HG03565 (cell line): ENCODE measurements at regions not wholly inside any gene's neighbourhood (a gene's known extent, or its start where the extent isn't known, plus 50 kb on each side); places are given as distances from the start of the nearest gene placed in this dataset.

Source experiments
- ATAC-seq: cut with Tn5 transposase; IDR thresholded peaks from one replicate; pipeline ENCODE4 v1.9.1; 2021; ENCODE audit warnings: mild to moderate bottlenecking, moderate library complexity; ENCODE audit not compliant: unreplicated experiment

DNA sequence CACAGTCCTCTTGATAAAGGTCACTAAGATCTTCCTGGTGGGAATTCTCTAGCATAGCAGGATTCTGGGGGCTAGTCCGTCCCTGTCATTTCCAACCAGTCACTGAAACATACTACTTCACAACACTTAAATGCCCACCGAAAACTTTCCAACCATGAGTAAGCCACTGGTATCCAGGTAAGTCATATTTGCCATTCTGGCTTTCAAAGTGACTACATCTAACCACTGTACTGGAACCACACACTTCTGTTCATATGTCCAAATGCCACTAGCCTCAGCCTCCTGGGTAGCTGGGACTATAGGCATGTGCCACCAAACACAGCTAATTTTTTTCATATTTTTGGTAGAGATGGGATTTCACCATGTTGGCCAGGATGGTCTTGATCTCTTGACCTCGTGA lies 64.3 kb upstream of the VANGL1 start:
- ATAC-seq: no peak

DNA sequence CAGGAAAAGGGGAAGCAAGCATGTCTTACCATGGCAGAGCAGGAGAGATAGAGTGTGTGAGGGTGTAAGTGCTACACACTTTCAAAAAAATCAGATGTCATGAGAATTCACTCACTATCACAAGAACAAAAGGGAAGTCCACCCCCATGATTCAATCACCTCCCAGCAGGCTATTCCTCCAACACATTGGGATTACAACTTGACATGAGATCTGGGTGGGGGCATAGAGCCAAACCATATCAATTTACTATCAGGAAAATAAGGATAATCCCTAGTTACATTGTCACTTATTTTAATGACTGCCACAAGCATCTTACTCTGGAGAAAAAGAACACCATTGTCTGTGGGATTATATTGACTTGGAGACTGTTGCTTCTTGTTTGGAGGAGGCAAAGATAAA lies 66.1 kb upstream of the VANGL1 start:
- no peak for ATAC-seq

DNA sequence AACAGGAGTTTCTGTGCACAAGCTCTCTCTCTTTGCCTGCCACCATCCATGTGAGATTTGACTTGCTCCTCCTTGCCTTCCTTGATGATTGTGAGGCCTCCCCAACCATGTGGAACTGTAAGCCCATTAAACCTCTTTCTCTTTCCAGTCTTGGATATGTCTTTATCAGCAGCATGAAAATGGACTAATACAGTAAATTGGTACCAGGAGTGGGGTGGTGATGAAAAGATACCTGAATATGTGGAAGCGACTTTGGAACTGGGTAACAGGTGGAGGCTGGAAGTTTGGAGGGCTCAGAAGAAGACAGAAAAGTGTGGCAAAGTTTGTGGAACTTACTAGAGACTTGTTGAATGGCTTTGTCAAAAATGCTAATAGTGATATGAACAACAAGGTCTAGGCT lies 69.1 kb upstream of the VANGL1 start:
- no peak for ATAC-seq

DNA sequence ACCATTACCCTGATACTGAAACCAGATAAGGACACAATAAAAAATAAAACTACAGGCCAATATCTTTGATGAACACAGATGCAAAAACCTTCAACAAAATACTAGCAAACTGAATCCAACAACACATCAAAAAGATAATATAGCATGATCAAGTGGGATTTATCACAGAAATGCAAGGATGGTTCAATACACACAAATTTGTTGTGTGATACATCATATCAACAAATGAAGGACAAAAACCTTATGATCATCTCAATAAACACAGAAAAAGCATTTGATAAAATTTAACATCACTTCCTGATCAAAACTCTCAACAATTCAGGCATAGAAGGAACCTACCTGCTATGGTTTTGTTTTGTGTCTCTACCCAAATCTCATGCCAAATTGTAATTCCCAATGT lies 74.3 kb upstream of the VANGL1 start:
- no peak for ATAC-seq

DNA sequence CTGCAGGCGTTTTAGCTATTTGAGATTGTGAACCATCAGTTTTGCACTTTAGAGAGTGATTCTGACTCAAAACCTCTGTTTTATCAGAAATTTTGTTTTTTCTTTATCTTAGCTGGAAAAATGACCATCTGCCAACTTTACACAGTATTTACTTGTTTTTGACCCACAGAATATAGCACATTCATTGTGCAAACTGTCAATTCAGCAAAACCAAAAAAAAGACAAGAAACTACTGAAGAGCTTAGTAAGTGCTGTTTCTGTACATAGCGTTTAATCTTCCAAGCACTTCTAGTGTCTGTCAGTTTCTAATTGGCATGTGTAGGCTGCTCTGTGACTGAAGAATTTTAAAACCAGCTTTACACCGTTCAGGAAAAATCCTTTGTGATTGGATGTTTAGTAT lies 76.0 kb upstream of the VANGL1 start:
- ATAC-seq: no peak

DNA sequence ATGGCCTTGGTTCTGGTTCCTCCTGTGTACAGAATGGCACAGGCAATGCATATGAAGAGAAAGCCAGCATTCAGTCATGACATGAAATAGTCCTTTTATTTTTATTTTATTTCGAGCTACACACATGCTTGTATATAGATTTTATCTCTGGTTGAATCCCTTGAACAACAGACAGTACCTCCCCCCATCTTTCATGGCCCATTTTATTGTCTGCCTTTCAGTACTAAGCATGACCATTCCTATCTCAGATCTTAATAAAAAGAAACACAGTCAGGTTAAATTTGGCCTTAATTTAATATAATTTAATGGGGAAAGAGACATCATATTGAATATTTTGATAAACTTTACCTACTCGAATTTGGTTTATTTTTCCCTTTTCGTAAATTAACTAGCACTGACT lies 76.4 kb upstream of the VANGL1 start:
- no peak for ATAC-seq

DNA sequence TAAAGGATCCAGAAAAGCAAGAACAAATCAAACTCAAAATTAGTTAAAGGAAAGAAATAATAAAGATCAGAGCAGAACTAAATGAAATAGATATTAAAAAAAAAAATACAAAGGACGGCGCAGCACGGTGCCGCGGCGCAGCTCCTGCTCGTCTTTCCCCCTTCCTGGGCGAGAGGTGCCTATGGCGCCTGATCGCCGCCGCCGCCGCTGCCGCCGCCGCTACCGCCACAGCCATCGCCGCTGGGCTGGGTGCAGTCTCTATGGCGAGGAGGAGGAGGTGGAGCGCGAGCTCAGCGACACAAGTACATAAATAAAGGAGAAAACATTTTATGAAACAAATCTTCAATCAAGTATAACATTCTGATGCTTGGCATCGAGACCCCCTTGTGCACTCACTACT lies 77.6 kb upstream of the VANGL1 start:
- ATAC-seq: no peak

DNA sequence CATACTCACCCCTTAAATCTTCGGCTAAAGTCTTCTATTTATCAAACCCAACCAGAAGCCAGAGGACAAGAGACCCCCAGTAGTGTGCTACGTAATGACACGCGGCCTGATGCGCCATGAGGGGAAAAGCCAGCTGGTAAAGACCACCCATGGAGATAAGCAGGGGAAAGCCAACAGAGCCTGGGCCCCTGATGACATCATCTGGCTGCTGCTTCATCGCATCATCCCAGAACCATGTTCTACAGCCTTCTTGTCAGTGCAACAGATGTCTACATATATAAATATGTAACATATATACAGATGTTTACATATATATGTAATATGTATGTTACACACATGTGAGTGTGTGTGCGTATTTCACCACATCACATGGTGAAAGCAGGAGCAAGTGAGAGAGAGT lies 81.7 kb upstream of the VANGL1 start:
- ATAC-seq: no peak

DNA sequence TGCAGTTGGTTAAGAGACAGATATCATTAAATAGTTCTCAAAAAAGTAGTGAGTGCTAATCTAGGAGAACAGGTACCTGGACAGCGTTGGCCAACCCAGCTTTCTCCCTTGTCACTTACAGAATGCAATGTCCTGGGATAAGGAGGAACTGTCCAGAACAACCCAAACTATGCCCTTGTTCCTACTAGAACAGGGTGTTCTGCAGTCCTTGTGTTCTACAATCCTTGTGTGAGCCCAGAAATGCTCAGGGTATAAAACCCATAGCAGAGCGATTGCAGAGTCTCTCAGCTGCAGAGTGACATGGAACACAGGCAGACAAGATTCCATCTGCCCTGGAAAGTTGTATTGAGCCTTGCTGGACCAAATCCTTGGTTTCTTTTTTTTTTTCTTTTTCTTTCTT lies 83.5 kb upstream of the VANGL1 start:
- no peak for ATAC-seq

DNA sequence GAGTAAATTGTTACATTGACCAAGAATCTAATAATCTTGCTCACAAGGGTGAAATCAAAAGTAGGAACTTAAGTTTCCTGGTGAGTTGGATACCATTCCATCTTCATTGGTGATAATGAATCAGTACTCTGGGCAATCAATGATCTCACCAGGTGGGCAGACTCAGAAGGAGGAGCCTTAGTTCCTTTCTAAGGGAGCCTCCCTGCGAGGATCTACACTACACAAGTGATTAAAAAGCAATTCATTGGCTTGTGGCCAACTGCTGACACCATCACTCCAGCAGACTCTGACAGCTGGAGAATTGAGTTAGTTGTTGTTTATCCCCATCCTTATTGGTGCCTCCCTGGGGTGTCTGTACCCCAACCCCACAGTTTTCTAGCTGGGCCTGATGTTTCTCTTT lies 84.1 kb upstream of the VANGL1 start:
- no peak for ATAC-seq

DNA sequence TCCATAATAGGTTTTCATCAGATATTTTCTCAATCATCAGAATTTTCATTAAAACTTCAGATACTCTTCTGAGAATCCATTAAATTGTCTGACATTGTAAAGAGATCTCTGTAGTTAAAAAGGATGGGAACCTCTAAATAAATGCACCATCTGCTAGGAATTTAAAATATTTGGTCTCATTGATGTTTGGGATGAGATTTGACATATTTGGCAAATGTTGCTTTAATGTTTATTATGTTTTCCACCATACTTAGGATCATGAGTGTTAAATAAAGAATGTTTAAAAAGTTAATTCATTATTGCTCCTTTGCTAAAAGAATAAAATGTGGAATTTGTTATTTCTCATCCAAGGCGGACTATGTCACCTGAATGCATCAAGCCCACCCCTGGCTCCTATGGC lies 85.5 kb upstream of the VANGL1 start:
- no peak for ATAC-seq

DNA sequence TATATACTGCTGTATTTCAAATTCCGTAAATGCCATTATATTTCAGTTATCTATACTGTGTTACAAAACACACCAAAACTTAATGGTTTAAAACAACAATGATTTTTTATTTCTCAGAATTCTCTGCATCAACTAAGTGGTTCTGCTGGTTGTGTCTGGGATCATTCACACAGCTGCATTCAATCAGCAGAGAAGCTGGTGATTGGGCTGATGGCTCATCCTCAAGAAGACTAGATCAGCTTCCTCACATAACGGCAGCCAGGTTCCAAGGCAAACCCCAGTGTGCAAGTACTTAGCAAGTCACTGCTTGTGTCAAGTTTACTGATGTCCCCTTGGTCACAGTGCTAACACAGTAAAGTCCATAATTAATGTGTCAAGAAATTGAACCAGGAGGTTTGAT lies 86.3 kb upstream of the VANGL1 start:
- no peak for ATAC-seq

DNA sequence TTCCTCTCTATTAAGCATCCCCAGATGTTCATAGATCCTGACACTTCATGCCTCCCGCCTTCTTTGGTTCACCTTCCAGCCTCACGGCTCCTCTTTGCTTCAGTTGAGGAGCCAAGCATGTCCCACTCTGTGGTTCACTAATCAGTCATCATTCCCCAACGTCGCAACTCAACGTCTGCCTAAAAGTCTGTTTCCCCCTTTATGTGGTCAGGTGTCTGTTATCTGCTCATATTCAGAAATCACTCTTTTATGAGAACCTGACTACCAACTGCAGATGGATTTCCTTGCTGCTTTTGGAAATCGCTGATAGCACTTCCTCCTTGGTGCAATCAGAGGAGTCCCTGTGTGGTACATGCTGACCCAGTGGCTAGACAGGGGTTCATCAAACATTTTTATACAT lies 94.1 kb upstream of the VANGL1 start:
- ATAC-seq: no peak

DNA sequence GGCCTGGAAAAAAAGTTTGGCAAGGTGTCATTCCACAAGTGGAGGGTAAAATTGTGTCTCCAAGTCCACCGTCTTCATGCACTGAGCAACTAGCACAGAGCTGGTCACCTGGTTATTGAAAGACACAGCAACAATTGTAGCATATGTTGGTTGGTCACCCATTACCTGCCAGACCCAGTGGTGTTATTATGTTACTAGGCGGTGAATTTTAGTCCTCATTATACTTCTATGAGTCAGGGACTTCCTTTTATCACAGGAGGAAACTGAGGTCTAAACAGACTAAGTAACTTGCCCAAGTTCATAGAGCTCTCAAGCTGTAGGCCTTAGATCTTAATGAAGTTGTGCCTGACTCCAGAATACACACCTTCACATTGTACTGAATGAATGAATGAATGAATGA lies 94.9 kb upstream of the VANGL1 start:
- ATAC-seq: no peak

DNA sequence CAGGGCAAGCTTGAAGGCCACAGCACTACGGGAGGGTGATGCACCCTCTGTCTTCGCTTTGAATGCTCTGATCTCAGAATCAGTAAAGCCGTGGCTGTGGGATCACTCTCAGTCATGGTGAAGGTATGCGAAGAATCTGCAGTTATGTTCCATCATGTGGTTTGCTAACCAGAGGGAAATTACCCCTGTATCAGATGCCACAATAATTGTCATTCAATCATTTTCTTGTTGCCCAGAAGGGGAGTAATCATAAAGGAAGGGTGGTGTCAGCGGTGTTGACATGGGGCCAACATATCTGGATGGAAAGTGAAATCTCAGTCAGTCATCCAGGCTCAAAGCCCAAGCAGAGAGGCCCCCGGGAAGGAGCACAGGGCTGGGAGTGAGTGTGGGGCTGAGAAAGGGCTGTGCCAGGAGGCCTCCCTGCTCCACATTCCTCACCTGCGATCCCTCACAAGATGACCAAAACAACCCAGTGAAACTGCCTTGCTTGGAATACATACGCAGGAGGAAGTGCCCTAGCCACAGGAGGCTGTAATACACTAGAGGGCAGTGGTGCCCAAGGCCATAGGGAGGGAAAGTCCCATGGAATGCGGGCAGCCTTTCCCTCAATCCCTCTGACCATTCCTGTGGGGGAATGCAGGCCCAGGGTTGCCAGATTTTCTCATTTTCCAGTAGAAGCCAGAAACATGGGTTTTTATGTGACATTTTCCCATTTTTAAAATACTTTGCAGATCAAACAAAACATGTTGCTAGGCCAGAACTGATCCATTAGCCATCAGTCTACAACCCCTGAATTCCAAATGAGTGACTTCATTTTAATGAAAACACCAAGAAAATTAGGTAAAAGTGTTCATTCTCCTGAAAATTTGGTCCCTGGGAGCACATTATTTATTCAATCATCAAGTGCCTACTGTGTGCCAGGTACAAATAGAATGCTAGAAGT lies 95.7 kb upstream of the VANGL1 start:
- ATAC-seq: no peak

DNA sequence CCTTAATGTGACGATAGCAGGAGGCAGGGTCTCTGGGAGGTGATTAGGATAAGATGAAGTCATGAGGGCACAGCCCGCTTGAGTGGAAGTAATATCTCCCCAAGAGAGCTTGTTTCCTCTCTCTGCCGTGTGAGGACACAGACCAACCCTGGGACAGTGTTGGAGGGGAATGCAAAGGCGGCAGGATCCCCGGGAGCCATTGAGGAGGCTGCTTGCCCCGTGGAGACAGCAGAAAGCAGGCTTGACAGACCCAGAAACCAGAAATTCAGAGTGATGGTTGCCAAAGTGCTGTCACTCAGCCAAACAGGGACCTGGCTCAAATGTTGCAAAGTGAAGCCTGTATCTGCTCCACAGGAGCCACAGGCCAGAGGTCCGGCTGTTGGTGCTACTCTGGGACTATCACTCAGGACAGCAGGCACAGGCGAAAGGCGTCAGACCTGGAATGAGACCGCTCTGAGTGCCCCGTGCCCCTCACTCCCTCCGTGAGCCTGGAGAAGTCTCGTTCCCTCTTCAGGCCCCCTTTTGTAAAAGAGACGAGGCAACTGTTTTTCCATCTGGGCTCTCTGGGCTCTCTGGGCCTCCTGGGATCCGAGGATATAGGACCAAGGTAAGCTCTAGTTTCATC lies 96.6 kb upstream of the VANGL1 start:
- ATAC-seq: no peak

DNA sequence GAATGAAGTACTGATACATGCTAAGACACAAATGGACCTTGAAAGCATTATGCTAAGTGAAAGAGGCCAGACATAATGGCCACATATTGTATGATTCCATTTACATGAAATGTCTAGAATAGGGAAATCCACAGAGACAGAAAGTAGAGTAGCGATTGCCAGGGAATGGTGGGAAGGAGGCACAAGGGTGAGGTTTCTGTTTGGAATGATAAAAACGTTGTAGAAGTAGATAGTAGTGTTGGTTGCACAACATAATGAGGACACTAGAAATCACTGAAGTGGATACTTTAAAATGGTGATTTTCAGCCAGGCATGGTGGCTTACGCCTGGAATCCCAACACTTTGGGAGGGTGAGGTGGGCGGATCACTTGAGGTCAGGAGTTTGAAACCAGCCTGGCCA lies 97.6 kb upstream of the VANGL1 start:
- no peak for ATAC-seq

DNA sequence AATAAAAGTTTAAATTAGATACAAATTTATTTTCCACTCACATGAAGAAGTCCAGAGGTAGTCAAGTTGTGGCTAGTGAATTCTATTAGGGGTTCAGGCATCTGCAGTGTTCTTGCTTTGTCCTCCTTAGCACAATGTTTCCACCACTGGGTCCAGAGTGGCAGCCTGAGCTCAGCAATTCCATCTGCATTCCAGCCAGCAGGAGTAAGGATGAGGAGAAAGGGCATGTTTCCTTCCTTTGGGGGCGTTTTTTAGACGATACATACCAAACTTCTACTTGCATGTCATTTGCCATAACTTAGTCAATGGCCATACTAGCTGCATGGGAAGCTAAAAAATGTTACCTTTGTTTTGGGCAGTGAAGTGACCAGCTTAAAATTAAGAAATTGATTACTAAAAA lies 98.5 kb upstream of the VANGL1 start:
- no peak for ATAC-seq

DNA sequence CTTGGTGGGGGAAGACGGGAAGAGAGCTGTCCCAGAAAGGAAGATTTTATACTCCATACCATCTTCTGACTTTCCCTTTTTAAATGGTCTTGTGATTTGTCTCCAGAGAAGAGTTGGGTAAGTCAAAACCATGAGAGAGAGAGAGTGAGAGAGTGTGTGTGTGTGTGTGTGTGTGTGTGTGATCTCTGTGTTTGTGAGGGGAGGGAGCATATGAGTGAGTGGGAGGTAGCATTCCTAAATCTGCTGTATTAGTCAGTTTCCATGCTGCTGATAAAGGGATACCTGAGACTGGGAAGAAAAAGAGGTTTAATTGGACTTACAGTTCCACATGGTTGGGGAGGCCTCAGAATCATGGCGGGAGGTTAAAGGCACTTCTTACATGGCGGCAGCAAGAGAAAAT lies 102.0 kb upstream of the VANGL1 start:
- ATAC-seq: no peak

DNA sequence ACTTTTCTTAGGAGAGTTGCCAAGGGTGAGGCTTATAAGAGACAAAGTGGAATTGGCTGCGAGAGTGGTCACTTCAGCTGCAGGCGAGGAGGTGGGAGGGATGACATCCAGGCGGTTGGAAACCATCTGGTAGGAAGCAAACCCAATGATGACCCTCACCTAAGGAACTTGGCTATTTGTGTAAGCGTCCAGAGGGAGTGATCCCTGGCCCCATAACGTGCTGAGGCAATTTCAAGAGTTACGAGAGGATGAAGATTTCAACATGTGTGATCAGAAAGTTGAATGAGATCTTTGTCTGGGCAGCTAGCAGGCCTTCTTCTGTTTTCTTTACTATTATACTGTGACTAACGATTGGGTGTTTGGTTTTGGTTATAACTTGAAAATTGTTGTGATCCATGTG lies 102.7 kb upstream of the VANGL1 start:
- no peak for ATAC-seq

DNA sequence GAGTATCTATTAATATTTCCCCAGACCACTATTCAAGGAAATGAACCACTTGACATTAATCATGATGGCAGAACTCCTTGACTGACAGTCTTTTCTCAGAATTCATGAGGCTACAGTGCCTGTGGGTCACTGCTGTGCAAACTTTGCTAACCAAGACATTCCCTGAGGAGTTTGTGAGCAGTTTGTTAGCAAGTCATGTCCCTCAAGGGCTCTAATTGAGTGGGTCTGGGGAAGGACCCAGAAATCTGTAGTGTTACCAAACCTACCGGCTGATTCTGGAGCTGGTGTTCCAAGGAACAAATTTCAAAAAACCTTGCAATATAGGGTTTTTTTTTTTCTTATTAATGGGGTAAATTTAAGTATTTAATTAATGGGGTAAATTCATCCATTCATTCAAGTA lies 103.2 kb upstream of the VANGL1 start:
- ATAC-seq: no peak

DNA sequence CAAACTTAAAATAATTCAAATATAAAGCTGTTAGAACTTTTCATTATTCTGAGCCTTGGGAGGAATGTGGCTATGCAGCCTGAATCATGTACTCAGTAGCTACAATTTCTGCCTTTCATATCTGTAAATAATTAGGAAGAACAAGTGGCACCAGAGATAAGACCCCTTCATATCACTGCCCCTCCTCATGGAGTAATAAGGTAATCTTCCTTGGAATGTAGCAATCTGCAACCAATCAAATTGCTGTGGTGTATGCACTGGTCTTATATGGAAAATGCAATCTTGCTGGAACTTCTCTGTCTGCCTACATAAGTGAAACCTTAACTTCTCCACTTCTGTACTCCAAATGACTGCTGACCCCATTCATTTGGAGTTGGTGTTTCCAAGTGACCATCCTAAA lies 104.4 kb upstream of the VANGL1 start:
- no peak for ATAC-seq
